ENCODE measurements at regions not wholly inside any gene's neighbourhood (a gene's known extent, or its start where the extent isn't known, plus 50 kb on each side); places are given as distances from the start of the nearest gene placed in this dataset.
"Not testable (repeated sequence)": the region's sequence is repeated elsewhere in the genome, so short reads cannot be mapped to it uniquely, and the experiment has no call there.

GRCh38 chr5:118111956-118112355 lies 876.4 kb downstream of the DTWD2 start:
- peaks cover 6% of the 10 kb centered on the region for H3K9me3 Mint-ChIP-seq
- POLR2A ChIA-PET: no interaction called here
- H3K4me1 Mint-ChIP-seq: no peaks in the 10 kb centered on the region
- no peak overlapping the region for H3K4me3 Mint-ChIP-seq
- no peak overlapping the region for H3K27ac Mint-ChIP-seq
- ATAC-seq (ENCODE audit: low read depth): no peak
- no peaks in the 10 kb centered on the region for H3K27me3 Mint-ChIP-seq
- H3K36me3 Mint-ChIP-seq: no peaks in the 10 kb centered on the region
- DNase-seq: no peak

- H3K36me3 Mint-ChIP-seq, H3K9me3 Mint-ChIP-seq: not testable (repeated sequence)
These were observed 881.1 kb downstream of the DTWD2 start for GRCh38 chr5:118107246-118107645.

GRCh38 chr5:118098716-118099115 lies 889.6 kb downstream of the DTWD2 start:
- no peak overlapping the region for H3K4me3 Mint-ChIP-seq
- no peaks in the 10 kb centered on the region for H3K4me1 Mint-ChIP-seq
- POLR2A ChIA-PET: no interaction called here
- H3K27ac Mint-ChIP-seq: no peak overlapping the region
- DNase-seq (no peak), ATAC-seq (ENCODE audit: low read depth) (no peak)
- no peaks in the 10 kb centered on the region for H3K36me3 Mint-ChIP-seq
- no peaks in the 10 kb centered on the region for H3K9me3 Mint-ChIP-seq
- H3K27me3 Mint-ChIP-seq: no peaks in the 10 kb centered on the region

More at GRCh38 chr5:118107246-118107645, 881.1 kb downstream of the DTWD2 start:
- H3K27me3 Mint-ChIP-seq; ATAC-seq (ENCODE audit: low read depth); H3K4me3 Mint-ChIP-seq; H3K4me1 Mint-ChIP-seq; DNase-seq; H3K27ac Mint-ChIP-seq; POLR2A ChIA-PET: not testable (repeated sequence)

GRCh38 chr5:118095115-118095514 lies 893.2 kb downstream of the DTWD2 start:
- DNase-seq: no peak
- ATAC-seq (ENCODE audit: low read depth): no peak
- Mint-ChIP-seq H3K27me3 (no peaks in the 10 kb centered on the region), H3K4me3 (no peak overlapping the region), H3K9me3 (peaks cover 4% of the 10 kb centered on the region), H3K36me3 (no peaks in the 10 kb centered on the region), H3K27ac (no peak overlapping the region), H3K4me1 (no peaks in the 10 kb centered on the region)
- POLR2A ChIA-PET: no interaction called here

GRCh38 chr5:118088448-118088847 lies 899.9 kb downstream of the DTWD2 start:
- DNase-seq (no peak), ATAC-seq (ENCODE audit: low read depth) (no peak)
- Mint-ChIP-seq H3K4me3 (no peak overlapping the region), H3K9me3 (peaks cover 7% of the 10 kb centered on the region), H3K36me3 (no peaks in the 10 kb centered on the region), H3K27me3 (no peaks in the 10 kb centered on the region), H3K4me1 (no peaks in the 10 kb centered on the region), H3K27ac (no peak overlapping the region)
- POLR2A ChIA-PET: no interaction called here

GRCh38 chr5:118076490-118076889 lies 911.9 kb downstream of the DTWD2 start:
- Mint-ChIP-seq H3K4me3 (no peak overlapping the region), H3K27me3 (no peaks in the 10 kb centered on the region), H3K9me3 (peaks cover 3% of the 10 kb centered on the region), H3K36me3 (no peaks in the 10 kb centered on the region), H3K27ac (no peak overlapping the region), H3K4me1 (no peaks in the 10 kb centered on the region)
- DNase-seq (no peak), ATAC-seq (ENCODE audit: low read depth) (no peak)
- POLR2A ChIA-PET: no interaction called here

GRCh38 chr5:118070041-118070440 lies 918.3 kb downstream of the DTWD2 start:
- no peaks in the 10 kb centered on the region for H3K4me1 Mint-ChIP-seq
- ATAC-seq (ENCODE audit: low read depth) (no peak), DNase-seq (no peak)
- POLR2A ChIA-PET: no interaction called here
- H3K4me3 Mint-ChIP-seq: no peak overlapping the region
- no peaks in the 10 kb centered on the region for H3K36me3 Mint-ChIP-seq
- no peak overlapping the region for H3K27ac Mint-ChIP-seq
- H3K9me3 Mint-ChIP-seq: no peaks in the 10 kb centered on the region
- no peaks in the 10 kb centered on the region for H3K27me3 Mint-ChIP-seq

- Mint-ChIP-seq H3K4me1 (no peaks in the 10 kb centered on the region), H3K4me3 (no peak overlapping the region), H3K27ac (no peak overlapping the region), H3K27me3 (no peaks in the 10 kb centered on the region), H3K36me3 (no peaks in the 10 kb centered on the region), H3K9me3 (no peaks in the 10 kb centered on the region)
- no peak for DNase-seq
- ATAC-seq (ENCODE audit: low read depth): no peak
- POLR2A ChIA-PET: no interaction called here
These were observed 918.9 kb downstream of the DTWD2 start for GRCh38 chr5:118069452-118069851.

GRCh38 chr5:118068886-118069285 lies 919.5 kb downstream of the DTWD2 start:
- H3K27ac Mint-ChIP-seq: no peak overlapping the region
- no peaks in the 10 kb centered on the region for H3K27me3 Mint-ChIP-seq
- DNase-seq (no peak), ATAC-seq (ENCODE audit: low read depth) (no peak)
- no peak overlapping the region for H3K4me3 Mint-ChIP-seq
- H3K36me3 Mint-ChIP-seq: no peaks in the 10 kb centered on the region
- H3K4me1 Mint-ChIP-seq: no peaks in the 10 kb centered on the region
- H3K9me3 Mint-ChIP-seq: no peaks in the 10 kb centered on the region
- POLR2A ChIA-PET: no interaction called here

GRCh38 chr5:118063836-118064235 lies 924.5 kb downstream of the DTWD2 start:
- H3K4me1 Mint-ChIP-seq; POLR2A ChIA-PET; ATAC-seq (ENCODE audit: low read depth); H3K4me3 Mint-ChIP-seq; H3K27me3 Mint-ChIP-seq; H3K9me3 Mint-ChIP-seq; H3K36me3 Mint-ChIP-seq; DNase-seq; H3K27ac Mint-ChIP-seq: not testable (repeated sequence)

GRCh38 chr5:118060833-118061232 lies 927.5 kb downstream of the DTWD2 start:
- Mint-ChIP-seq H3K27me3 (no peaks in the 10 kb centered on the region), H3K27ac (no peak overlapping the region), H3K4me3 (no peak overlapping the region), H3K9me3 (peaks cover 8% of the 10 kb centered on the region), H3K36me3 (no peaks in the 10 kb centered on the region), H3K4me1 (no peaks in the 10 kb centered on the region)
- ATAC-seq (ENCODE audit: low read depth) (no peak), DNase-seq (no peak)
- POLR2A ChIA-PET: no interaction called here

GRCh38 chr5:118052503-118052902 lies 935.8 kb downstream of the DTWD2 start:
- Mint-ChIP-seq H3K9me3 (peaks cover 2% of the 10 kb centered on the region), H3K27me3 (no peaks in the 10 kb centered on the region), H3K4me3 (no peak overlapping the region), H3K4me1 (no peaks in the 10 kb centered on the region), H3K27ac (no peak overlapping the region), H3K36me3 (no peaks in the 10 kb centered on the region)
- POLR2A ChIA-PET: no interaction called here
- ATAC-seq (ENCODE audit: low read depth) (no peak), DNase-seq (no peak)

GRCh38 chr5:118044169-118044568 lies 944.2 kb downstream of the DTWD2 start:
- no peak for ATAC-seq (ENCODE audit: low read depth)
- no peak for DNase-seq
- H3K4me1 Mint-ChIP-seq: no peaks in the 10 kb centered on the region
- no peaks in the 10 kb centered on the region for H3K36me3 Mint-ChIP-seq
- no peak overlapping the region for H3K27ac Mint-ChIP-seq
- H3K9me3 Mint-ChIP-seq: peaks cover 2% of the 10 kb centered on the region
- POLR2A ChIA-PET: no interaction called here
- no peaks in the 10 kb centered on the region for H3K27me3 Mint-ChIP-seq
- no peak overlapping the region for H3K4me3 Mint-ChIP-seq

GRCh38 chr5:118043531-118043930 lies 944.8 kb downstream of the DTWD2 start:
- no peak overlapping the region for H3K4me3 Mint-ChIP-seq
- H3K9me3 Mint-ChIP-seq: peaks cover 2% of the 10 kb centered on the region
- no peak for DNase-seq
- H3K27ac Mint-ChIP-seq: no peak overlapping the region
- ATAC-seq (ENCODE audit: low read depth): no peak
- no peaks in the 10 kb centered on the region for H3K27me3 Mint-ChIP-seq
- POLR2A ChIA-PET: no interaction called here
- no peaks in the 10 kb centered on the region for H3K36me3 Mint-ChIP-seq
- H3K4me1 Mint-ChIP-seq: no peaks in the 10 kb centered on the region

GRCh38 chr5:118042076-118042475 lies 946.3 kb downstream of the DTWD2 start:
- no peaks in the 10 kb centered on the region for H3K36me3 Mint-ChIP-seq
- H3K9me3 Mint-ChIP-seq: peaks cover 2% of the 10 kb centered on the region
- no peaks in the 10 kb centered on the region for H3K4me1 Mint-ChIP-seq
- no peak overlapping the region for H3K4me3 Mint-ChIP-seq
- H3K27me3 Mint-ChIP-seq: no peaks in the 10 kb centered on the region
- ATAC-seq (ENCODE audit: low read depth) (no peak), DNase-seq (no peak)
- no peak overlapping the region for H3K27ac Mint-ChIP-seq
- POLR2A ChIA-PET: no interaction called here
